ENCODE measurements at regions not wholly inside any gene's neighbourhood (a gene's known extent, or its start where the extent isn't known, plus 50 kb on each side); places are given as distances from the start of the nearest gene placed in this dataset.

GRCh38 chr4:128527946-128528576 lies 240.4 kb upstream of the PGRMC2 start:
- no peak for DNase-seq (ENCODE audit: low read depth)

GRCh38 chr4:128527351-128527750 lies 239.7 kb upstream of the PGRMC2 start:
- DNase-seq (ENCODE audit: low read depth), result no peak

- no peak for DNase-seq (ENCODE audit: low read depth)
These were observed 238.5 kb upstream of the PGRMC2 start for GRCh38 chr4:128525992-128526630.

GRCh38 chr4:128525387-128525786 lies 237.8 kb upstream of the PGRMC2 start:
- no peak for DNase-seq (ENCODE audit: low read depth)

GRCh38 chr4:128524311-128524710 lies 236.7 kb upstream of the PGRMC2 start:
- no peak for DNase-seq (ENCODE audit: low read depth)

- no peak for DNase-seq (ENCODE audit: low read depth)
These were observed 234.1 kb upstream of the PGRMC2 start for GRCh38 chr4:128521648-128522111.

- DNase-seq (ENCODE audit: low read depth), result no peak
These were observed 233.5 kb upstream of the PGRMC2 start for GRCh38 chr4:128521156-128521555.

GRCh38 chr4:128519163-128519830 lies 231.7 kb upstream of the PGRMC2 start:
- DNase-seq (ENCODE audit: low read depth), result no peak

- no peak for DNase-seq (ENCODE audit: low read depth)
These were observed 230.3 kb upstream of the PGRMC2 start for GRCh38 chr4:128517739-128518510.

- DNase-seq (ENCODE audit: low read depth), result no peak
These were observed 229.6 kb upstream of the PGRMC2 start for GRCh38 chr4:128517096-128517738.

- no peak for DNase-seq (ENCODE audit: low read depth)
These were observed 228.8 kb upstream of the PGRMC2 start for GRCh38 chr4:128516301-128516969.

GRCh38 chr4:128513664-128514484 lies 226.3 kb upstream of the PGRMC2 start:
- no peak for DNase-seq (ENCODE audit: low read depth)

- no peak for DNase-seq (ENCODE audit: low read depth)
These were observed 225.2 kb upstream of the PGRMC2 start for GRCh38 chr4:128512767-128513322.

- DNase-seq (ENCODE audit: low read depth), result no peak
These were observed 224.5 kb upstream of the PGRMC2 start for GRCh38 chr4:128512161-128512560.

GRCh38 chr4:128510850-128511249 lies 223.2 kb upstream of the PGRMC2 start:
- no peak for DNase-seq (ENCODE audit: low read depth)

- no peak for DNase-seq (ENCODE audit: low read depth)
These were observed 215.4 kb upstream of the PGRMC2 start for GRCh38 chr4:128502818-128503527.

GRCh38 chr4:128501239-128501638 lies 213.6 kb upstream of the PGRMC2 start:
- DNase-seq (ENCODE audit: low read depth), result no peak

- no peak for DNase-seq (ENCODE audit: low read depth)
These were observed 200.6 kb upstream of the PGRMC2 start for GRCh38 chr4:128488055-128488705.

- DNase-seq (ENCODE audit: low read depth), result no peak
These were observed 197.3 kb upstream of the PGRMC2 start for GRCh38 chr4:128484896-128485295.

Data from activated gamma-delta T cell treated with anti-CD3 and anti-CD28 coated beads, Interleukin-2, amount 50 U/mL, for 16 hours (primary cell).